ENCODE measurements at regions not wholly inside any gene's neighbourhood (a gene's known extent, or its start where the extent isn't known, plus 50 kb on each side); places are given as distances from the start of the nearest gene placed in this dataset.

DNA sequence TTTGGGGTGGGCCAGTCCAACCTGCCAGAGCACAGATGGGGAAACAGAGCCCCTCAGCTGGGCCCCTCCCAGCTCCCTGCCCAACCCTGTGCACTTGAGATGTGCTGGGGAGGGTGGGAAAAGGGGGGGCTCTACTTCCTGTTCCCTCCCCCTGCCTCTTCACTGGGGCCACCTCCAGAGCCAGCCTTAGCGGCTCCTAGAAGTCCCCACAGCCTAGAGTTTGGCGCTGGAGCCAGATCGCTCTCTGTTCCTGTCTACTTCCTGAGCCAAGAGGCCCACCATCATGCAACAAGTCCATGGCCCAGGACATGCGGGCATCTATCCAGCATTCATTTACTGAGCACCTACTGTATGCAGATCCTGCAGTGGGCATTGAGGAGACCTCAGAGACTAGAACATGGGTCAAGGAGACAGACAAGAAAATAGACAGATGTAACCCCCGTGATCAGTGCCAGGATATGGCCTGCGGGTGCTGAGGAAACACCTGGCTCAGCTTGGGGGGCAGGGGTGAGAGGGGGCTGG lies 144.1 kb downstream of the SYF2 start:
- TF ChIP-seq, protein P1, sequence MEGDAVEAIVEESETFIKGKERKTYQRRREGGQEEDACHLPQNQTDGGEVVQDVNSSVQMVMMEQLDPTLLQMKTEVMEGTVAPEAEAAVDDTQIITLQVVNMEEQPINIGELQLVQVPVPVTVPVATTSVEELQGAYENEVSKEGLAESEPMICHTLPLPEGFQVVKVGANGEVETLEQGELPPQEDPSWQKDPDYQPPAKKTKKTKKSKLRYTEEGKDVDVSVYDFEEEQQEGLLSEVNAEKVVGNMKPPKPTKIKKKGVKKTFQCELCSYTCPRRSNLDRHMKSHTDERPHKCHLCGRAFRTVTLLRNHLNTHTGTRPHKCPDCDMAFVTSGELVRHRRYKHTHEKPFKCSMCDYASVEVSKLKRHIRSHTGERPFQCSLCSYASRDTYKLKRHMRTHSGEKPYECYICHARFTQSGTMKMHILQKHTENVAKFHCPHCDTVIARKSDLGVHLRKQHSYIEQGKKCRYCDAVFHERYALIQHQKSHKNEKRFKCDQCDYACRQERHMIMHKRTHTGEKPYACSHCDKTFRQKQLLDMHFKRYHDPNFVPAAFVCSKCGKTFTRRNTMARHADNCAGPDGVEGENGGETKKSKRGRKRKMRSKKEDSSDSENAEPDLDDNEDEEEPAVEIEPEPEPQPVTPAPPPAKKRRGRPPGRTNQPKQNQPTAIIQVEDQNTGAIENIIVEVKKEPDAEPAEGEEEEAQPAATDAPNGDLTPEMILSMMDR (IDR thresholded peaks at IDR 0.05; ENCODE audit: poor library complexity, severe bottlenecking): no peak
- no peak for TF ChIP-seq EZH2 (IDR thresholded peaks at IDR 0.05; ENCODE audit: borderline replicate concordance, insufficient read depth, low read length, poor library complexity, severe bottlenecking)
- TF ChIP-seq, protein P2, sequence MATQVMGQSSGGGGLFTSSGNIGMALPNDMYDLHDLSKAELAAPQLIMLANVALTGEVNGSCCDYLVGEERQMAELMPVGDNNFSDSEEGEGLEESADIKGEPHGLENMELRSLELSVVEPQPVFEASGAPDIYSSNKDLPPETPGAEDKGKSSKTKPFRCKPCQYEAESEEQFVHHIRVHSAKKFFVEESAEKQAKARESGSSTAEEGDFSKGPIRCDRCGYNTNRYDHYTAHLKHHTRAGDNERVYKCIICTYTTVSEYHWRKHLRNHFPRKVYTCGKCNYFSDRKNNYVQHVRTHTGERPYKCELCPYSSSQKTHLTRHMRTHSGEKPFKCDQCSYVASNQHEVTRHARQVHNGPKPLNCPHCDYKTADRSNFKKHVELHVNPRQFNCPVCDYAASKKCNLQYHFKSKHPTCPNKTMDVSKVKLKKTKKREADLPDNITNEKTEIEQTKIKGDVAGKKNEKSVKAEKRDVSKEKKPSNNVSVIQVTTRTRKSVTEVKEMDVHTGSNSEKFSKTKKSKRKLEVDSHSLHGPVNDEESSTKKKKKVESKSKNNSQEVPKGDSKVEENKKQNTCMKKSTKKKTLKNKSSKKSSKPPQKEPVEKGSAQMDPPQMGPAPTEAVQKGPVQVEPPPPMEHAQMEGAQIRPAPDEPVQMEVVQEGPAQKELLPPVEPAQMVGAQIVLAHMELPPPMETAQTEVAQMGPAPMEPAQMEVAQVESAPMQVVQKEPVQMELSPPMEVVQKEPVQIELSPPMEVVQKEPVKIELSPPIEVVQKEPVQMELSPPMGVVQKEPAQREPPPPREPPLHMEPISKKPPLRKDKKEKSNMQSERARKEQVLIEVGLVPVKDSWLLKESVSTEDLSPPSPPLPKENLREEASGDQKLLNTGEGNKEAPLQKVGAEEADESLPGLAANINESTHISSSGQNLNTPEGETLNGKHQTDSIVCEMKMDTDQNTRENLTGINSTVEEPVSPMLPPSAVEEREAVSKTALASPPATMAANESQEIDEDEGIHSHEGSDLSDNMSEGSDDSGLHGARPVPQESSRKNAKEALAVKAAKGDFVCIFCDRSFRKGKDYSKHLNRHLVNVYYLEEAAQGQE (IDR thresholded peaks at IDR 0.05; ENCODE audit: borderline replicate concordance): no peak
- no peak for TF ChIP-seq POLR2AphosphoS5 (IDR thresholded peaks at IDR 0.05)
- TF ChIP-seq RAD21 (conservative IDR thresholded peaks at IDR 0.05): no peak
- no peak for TF ChIP-seq EP300 (conservative IDR thresholded peaks at IDR 0.05; ENCODE audit: poor library complexity, severe bottlenecking)
- no peak for TF ChIP-seq TAF1 (IDR thresholded peaks at IDR 0.05; ENCODE audit: low read depth)
- TF ChIP-seq SMC3 (conservative IDR thresholded peaks at IDR 0.05; ENCODE audit: poor library complexity): no peak
- TF ChIP-seq MXI1 (conservative IDR thresholded peaks at IDR 0.05; ENCODE audit: poor library complexity, severe bottlenecking): no peak
